HEK293T (cell line): ENCODE measurements at regions not wholly inside any gene's neighbourhood (a gene's known extent, or its start where the extent isn't known, plus 50 kb on each side); places are given as distances from the start of the nearest gene placed in this dataset.

Experiments used
- ARNT ChIP-seq: fragments of 450-650 bp; IDR thresholded peaks from 2 replicates; pipeline ENCODE4 v1.6.1; 2017; ENCODE audit warnings: mild to moderate bottlenecking
- BHLHE40 ChIP-seq: fragments of 450-650 bp; IDR thresholded peaks from 2 replicates; pipeline ENCODE4 v1.6.1; 2016; ENCODE audit warnings: mild to moderate bottlenecking, moderate library complexity, borderline replicate concordance
- CTBP1 ChIP-seq: fragments of 450-650 bp; IDR thresholded peaks from 2 replicates; pipeline ENCODE4 v1.6.1; 2016; ENCODE audit warnings: borderline replicate concordance
- FOXA1 ChIP-seq: fragments of 450-650 bp; IDR thresholded peaks from 2 replicates; pipeline ENCODE4 v1.6.1; 2016; ENCODE audit warnings: mild to moderate bottlenecking
- FOXM1 ChIP-seq: fragments of 450-650 bp; IDR thresholded peaks from 2 replicates; pipeline ENCODE4 v1.6.1; 2017; ENCODE audit warnings: mild to moderate bottlenecking, borderline replicate concordance
- HDGF ChIP-seq: fragments of 450-650 bp; IDR thresholded peaks from 2 replicates; pipeline ENCODE4 v1.6.1; 2017; ENCODE audit warnings: antibody characterized with exemption, borderline replicate concordance
- L3MBTL2 ChIP-seq: fragments of 450-650 bp; conservative IDR thresholded peaks from 2 replicates; pipeline ENCODE4 v1.6.1; 2016; ENCODE audit warnings: mild to moderate bottlenecking
- PKNOX1 ChIP-seq: fragments of 450-650 bp; IDR thresholded peaks from 2 replicates; pipeline ENCODE4 v1.6.1; 2016
- SP1 ChIP-seq: fragments of 450-650 bp; IDR thresholded peaks from 2 replicates; pipeline ENCODE4 v1.6.1; 2017
- SUZ12 ChIP-seq: fragments of 450-650 bp; IDR thresholded peaks from 2 replicates; pipeline ENCODE4 v1.6.1; 2016; ENCODE audit warnings: mild to moderate bottlenecking

DNA sequence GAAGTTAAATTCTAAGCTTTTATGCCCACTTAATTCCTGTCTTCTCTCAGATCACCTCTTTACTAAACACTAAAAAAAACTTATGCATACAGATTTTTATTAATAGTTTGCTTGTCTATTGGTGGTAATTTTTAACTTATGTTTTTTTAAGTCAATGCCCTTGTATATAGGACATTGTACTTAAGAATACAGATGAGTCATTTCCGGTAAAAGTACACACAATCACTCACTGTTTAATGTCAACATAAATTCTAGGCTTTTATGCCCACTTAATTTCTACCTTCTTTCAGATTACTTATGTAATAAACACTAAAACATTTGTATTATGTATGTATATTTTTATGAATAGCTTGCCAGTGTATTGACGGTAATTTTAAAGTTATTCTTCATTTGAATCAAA, 872.8 kb upstream of the CDH9 start:
- TF ChIP-seq PKNOX1 (no peak), L3MBTL2 (no peak), FOXM1 (no peak), HDGF (no peak), SUZ12 (no peak), SP1 (no peak), ARNT (no peak), FOXA1 (no peak), BHLHE40 (no peak), CTBP1 (no peak)
